Cardiac muscle cell (in vitro differentiated cells and primary cell): ENCODE measurements at regions not wholly inside any gene's neighbourhood (a gene's known extent, or its start where the extent isn't known, plus 50 kb on each side); places are given as distances from the start of the nearest gene placed in this dataset.
A peak's percentile ranks its signal among the peaks of the same experiment; 100 is the strongest.

Source experiments
- DNase-seq, 2 donors: peaks; one replicate each; pipeline versions ENCODE4 v3.0.0 to v3.0.0-alpha.2; 2010 to 2017; ENCODE audit warnings: low read depth in 1 of 2, low spot score in 1 of 2
- H3K27ac ChIP-seq: fragments of 200-600 bp; sonication (generic); 2 replicates; pipeline ENCODE4 v1.5.1; 2016
- H3K27me3 ChIP-seq: fragments of 200-600 bp; sonication (generic); 2 replicates; pipeline ENCODE4 v1.6.0; 2016; ENCODE audit warnings: control low read depth
- H3K36me3 ChIP-seq: fragments of 200-600 bp; sonication (generic); 2 replicates; pipeline ENCODE4 v1.5.1; 2016; ENCODE audit warnings: control low read depth
- H3K4me1 ChIP-seq: fragments of 200-600 bp; sonication (generic); 2 replicates; pipeline ENCODE4 v1.8.1; 2017; ENCODE audit warnings: low read depth, mild to moderate bottlenecking, mixed run types
- H3K4me3 ChIP-seq: fragments of 200-600 bp; sonication (generic); 2 replicates; pipeline ENCODE4 v1.5.1; 2016; ENCODE audit warnings: mild to moderate bottlenecking
- H3K9me3 ChIP-seq: fragments of 200-600 bp; sonication (generic); 2 replicates; pipeline ENCODE4 v1.5.1; 2017; ENCODE audit warnings: low read depth, mild to moderate bottlenecking, control low read depth
- TF ChIP-seq, protein P1 (sequence below): IDR thresholded peaks from 2 replicates; pipeline ENCODE4 v1.5.1; 2012; ENCODE audit warnings: low read depth, mild to moderate bottlenecking, low read length

DNA sequence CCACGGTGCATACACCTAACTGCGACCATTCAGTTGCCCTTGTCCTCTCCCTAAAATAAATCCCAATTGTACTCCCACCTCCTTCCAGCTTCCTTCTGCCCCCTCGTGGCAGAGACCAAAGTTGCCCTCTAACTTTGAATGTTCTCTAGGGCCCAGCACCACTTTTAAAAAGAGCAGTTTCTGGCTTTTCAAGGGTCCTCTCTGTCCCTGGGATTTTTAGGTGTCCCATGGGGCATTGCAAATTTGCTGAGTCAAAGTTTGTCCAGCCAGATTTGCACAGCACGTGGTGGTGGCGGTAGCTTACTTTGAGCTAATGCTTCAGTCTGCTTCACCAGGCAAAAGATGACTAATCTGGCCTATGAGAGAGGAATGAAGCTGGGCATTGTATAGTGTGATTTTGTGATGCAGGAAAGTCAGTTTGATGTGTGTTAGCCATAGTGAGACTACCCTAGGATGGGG lies 100.2 kb downstream of the PERP start:
- H3K36me3 ChIP-seq = no peaks in the 10 kb centered on the region
- peaks cover 6% of the 10 kb centered on the region for H3K4me1 ChIP-seq
- no peak overlapping the region for H3K27ac ChIP-seq
- no peaks in the 10 kb centered on the region for H3K27me3 ChIP-seq
- DNase-seq = peak; percentile 28 to 30
- H3K9me3 ChIP-seq = no peaks in the 10 kb centered on the region
- TF ChIP-seq, protein P1, sequence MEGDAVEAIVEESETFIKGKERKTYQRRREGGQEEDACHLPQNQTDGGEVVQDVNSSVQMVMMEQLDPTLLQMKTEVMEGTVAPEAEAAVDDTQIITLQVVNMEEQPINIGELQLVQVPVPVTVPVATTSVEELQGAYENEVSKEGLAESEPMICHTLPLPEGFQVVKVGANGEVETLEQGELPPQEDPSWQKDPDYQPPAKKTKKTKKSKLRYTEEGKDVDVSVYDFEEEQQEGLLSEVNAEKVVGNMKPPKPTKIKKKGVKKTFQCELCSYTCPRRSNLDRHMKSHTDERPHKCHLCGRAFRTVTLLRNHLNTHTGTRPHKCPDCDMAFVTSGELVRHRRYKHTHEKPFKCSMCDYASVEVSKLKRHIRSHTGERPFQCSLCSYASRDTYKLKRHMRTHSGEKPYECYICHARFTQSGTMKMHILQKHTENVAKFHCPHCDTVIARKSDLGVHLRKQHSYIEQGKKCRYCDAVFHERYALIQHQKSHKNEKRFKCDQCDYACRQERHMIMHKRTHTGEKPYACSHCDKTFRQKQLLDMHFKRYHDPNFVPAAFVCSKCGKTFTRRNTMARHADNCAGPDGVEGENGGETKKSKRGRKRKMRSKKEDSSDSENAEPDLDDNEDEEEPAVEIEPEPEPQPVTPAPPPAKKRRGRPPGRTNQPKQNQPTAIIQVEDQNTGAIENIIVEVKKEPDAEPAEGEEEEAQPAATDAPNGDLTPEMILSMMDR = peak; percentile 73
- no peak overlapping the region for H3K4me3 ChIP-seq

DNA sequence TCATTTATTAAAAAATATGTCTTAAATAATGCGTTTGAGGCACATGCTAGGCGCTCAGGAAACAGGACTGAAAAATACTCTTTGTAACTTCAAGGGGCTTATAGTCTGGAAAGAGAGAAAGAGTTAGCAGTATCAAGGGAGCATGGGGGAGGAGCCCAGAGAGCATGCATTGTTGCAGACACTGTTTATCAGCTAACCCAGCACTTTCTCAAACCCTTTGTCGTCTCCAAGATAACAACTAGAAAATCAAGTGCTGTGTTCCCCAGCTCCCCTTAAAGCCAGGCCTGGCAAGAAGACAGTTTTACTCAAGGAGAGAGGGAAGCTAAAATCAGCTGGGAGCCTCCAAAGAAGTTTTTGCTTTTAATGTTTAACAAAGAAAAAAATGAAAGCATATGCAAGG lies 98.4 kb downstream of the PERP start:
- Histone ChIP-seq H3K4me1 (peaks cover 6% of the 10 kb centered on the region), H3K9me3 (no peaks in the 10 kb centered on the region), H3K27ac (no peak overlapping the region), H3K4me3 (no peak overlapping the region), H3K27me3 (no peaks in the 10 kb centered on the region), H3K36me3 (no peaks in the 10 kb centered on the region)
- DNase-seq = no peak
- TF ChIP-seq, protein P1 = no peak

DNA sequence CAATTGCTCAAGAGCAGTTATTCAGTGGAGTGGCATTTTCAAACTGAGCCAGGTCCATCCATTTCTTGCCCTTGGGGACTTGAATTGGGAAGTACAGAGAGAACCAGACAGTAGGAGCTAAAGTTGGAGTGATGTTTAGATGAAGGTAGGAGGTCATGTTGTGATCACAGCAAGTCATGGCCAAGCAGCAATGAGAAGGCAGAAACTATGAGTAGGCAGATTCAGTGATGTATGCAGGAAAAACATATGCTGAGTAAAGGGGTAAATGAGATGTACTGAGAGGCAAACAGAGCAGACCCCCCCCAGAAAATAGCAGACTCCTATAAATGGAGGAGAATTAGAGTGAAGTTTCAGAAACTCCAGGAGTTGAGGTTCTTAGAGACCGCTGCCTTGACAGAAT lies 95.8 kb downstream of the PERP start:
- Histone ChIP-seq H3K27ac (no peak overlapping the region), H3K4me3 (no peak overlapping the region), H3K36me3 (no peaks in the 10 kb centered on the region), H3K27me3 (no peaks in the 10 kb centered on the region), H3K9me3 (no peaks in the 10 kb centered on the region), H3K4me1 (peaks cover 6% of the 10 kb centered on the region)
- TF ChIP-seq, protein P1 = no peak
- DNase-seq = no peak

DNA sequence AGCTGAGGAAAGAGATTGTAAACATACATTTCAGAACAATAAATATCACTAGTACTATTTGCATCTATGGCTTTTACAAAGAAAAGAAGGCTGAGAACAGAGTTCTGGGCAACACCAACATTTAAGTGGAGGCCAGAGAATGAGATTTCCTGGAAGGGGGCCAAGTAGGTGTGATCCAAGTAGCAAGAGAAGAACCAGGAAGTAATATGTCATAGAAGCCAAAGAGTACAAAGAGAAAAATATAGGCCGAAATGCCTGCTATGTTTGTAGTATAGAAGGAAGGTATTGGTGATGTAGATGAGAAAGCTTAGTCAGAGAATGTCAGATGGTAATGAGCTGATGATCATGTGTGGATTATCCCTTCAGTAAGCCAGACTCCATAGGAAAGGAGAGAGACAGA lies 94.5 kb downstream of the PERP start:
- peaks cover 6% of the 10 kb centered on the region for H3K4me1 ChIP-seq

DNA sequence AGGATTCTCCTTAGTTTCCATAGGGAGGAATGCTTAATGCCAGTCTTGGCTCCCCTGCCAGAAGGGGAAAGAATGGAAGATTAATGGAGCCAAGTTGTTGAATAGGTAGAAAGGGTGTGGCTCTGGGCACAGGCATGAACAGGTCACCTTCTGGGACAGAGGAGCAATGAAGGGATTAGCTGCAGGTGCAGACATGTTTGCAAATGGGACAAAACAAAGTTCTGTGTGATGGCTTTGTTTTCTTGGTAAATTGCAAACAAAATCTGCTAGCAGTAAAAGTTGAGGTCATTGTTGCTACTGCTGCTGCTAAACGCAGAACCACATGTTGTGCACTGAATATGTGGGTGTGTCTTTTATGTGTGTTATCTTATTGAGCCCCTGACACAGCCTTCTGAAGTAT lies 93.3 kb downstream of the PERP start:
- DNase-seq = no peak
- H3K4me3 ChIP-seq = no peak overlapping the region
- no peaks in the 10 kb centered on the region for H3K9me3 ChIP-seq
- TF ChIP-seq, protein P1 = no peak
- peaks cover 3% of the 10 kb centered on the region for H3K4me1 ChIP-seq
- H3K27ac ChIP-seq = no peak overlapping the region
- no peaks in the 10 kb centered on the region for H3K36me3 ChIP-seq
- no peaks in the 10 kb centered on the region for H3K27me3 ChIP-seq

More for the DNA sequence above, 94.5 kb downstream of the PERP start:
- no peaks in the 10 kb centered on the region for H3K27me3 ChIP-seq
- DNase-seq = no peak
- no peak overlapping the region for H3K27ac ChIP-seq
- no peak overlapping the region for H3K4me3 ChIP-seq
- no peaks in the 10 kb centered on the region for H3K9me3 ChIP-seq
- no peaks in the 10 kb centered on the region for H3K36me3 ChIP-seq
- TF ChIP-seq, protein P1 = no peak
